ENCODE measurements at regions not wholly inside any gene's neighbourhood (a gene's known extent, or its start where the extent isn't known, plus 50 kb on each side); places are given as distances from the start of the nearest gene placed in this dataset.

GRCh38 chr6:82030761-82031503 is 216.6 kb downstream of the IBTK start:
- POLR2A ChIA-PET: no interaction called here
- DNase-seq: no peak
- no peak overlapping the region for H3K27ac Mint-ChIP-seq
- no peak overlapping the region for H3K4me3 Mint-ChIP-seq
- ATAC-seq: no peak
- H3K27me3 Mint-ChIP-seq (ENCODE audit: low read depth): no peaks in the 10 kb centered on the region
- H3K36me3 Mint-ChIP-seq (ENCODE audit: low read depth): no peaks in the 10 kb centered on the region
- H3K9me3 Mint-ChIP-seq (ENCODE audit: insufficient read depth): no peaks in the 10 kb centered on the region
- CTCF ChIA-PET: no interaction called here
- H3K4me1 Mint-ChIP-seq (ENCODE audit: low read depth): no peaks in the 10 kb centered on the region

GRCh38 chr6:82030301-82030700 is 217.2 kb downstream of the IBTK start:
- ATAC-seq (no peak), DNase-seq (no peak)
- H3K9me3 Mint-ChIP-seq (ENCODE audit: insufficient read depth): no peaks in the 10 kb centered on the region
- no peak overlapping the region for H3K27ac Mint-ChIP-seq
- H3K36me3 Mint-ChIP-seq (ENCODE audit: low read depth): no peaks in the 10 kb centered on the region
- H3K4me3 Mint-ChIP-seq: no peak overlapping the region
- no peaks in the 10 kb centered on the region for H3K27me3 Mint-ChIP-seq (ENCODE audit: low read depth)
- no peaks in the 10 kb centered on the region for H3K4me1 Mint-ChIP-seq (ENCODE audit: low read depth)
- ChIA-PET POLR2A (no interaction called here), CTCF (no interaction called here)

DNA sequence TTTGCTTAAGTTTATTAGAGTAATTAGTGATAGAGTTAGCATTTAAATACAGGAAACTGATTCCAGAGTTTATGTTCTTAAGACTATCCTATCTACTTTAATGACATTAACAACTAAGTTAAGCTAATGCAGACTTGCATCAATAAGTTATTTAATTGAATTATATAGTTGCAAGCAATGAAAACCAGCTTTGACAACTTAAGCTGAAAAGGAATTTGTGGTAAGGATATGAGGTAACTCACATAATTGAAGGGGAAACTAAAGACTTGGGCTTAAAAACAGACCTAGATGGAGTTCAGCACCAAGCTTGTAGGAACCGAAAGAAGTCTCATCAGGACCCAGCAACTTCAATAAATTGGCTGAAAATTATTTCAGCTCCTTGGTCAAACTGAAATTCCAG is 222.3 kb downstream of the IBTK start:
- no peaks in the 10 kb centered on the region for H3K9me3 Mint-ChIP-seq (ENCODE audit: insufficient read depth)
- no peak for DNase-seq
- POLR2A ChIA-PET: no interaction called here
- no peaks in the 10 kb centered on the region for H3K4me1 Mint-ChIP-seq (ENCODE audit: low read depth)
- no peaks in the 10 kb centered on the region for H3K27me3 Mint-ChIP-seq (ENCODE audit: low read depth)
- no peak overlapping the region for H3K4me3 Mint-ChIP-seq
- no peak for ATAC-seq
- H3K36me3 Mint-ChIP-seq (ENCODE audit: low read depth): no peaks in the 10 kb centered on the region
- H3K27ac Mint-ChIP-seq: no peak overlapping the region
- CTCF ChIA-PET: no interaction called here

GRCh38 chr6:82022614-82023129 is 224.9 kb downstream of the IBTK start:
- POLR2A ChIA-PET: no interaction called here
- ATAC-seq (no peak), DNase-seq (no peak)
- no peak overlapping the region for H3K4me3 Mint-ChIP-seq
- no peaks in the 10 kb centered on the region for H3K36me3 Mint-ChIP-seq (ENCODE audit: low read depth)
- H3K27me3 Mint-ChIP-seq (ENCODE audit: low read depth): no peaks in the 10 kb centered on the region
- no peaks in the 10 kb centered on the region for H3K9me3 Mint-ChIP-seq (ENCODE audit: insufficient read depth)
- CTCF ChIA-PET: no interaction called here
- no peak overlapping the region for H3K27ac Mint-ChIP-seq
- H3K4me1 Mint-ChIP-seq (ENCODE audit: low read depth): no peaks in the 10 kb centered on the region

DNA sequence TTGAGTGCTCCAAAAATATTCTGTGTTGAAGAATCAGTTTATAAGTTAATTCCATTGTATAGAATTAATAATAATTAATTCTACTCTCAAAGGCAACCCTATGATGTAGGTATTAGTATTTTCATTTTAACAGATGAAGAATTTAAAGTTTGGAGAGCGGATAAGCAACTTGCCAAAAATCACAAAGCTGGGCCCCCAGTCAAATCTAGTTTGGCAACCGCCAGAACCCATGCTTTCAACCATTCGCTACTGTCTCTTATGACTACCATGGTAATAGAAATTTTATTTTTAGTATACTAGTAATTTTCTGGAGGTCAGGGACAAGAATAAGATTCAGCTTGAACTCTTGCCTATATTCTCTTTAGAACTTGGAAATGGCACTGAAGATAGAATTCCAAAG is 229.8 kb downstream of the IBTK start:
- Mint-ChIP-seq H3K4me1 (ENCODE audit: low read depth) (no peaks in the 10 kb centered on the region), H3K36me3 (ENCODE audit: low read depth) (no peaks in the 10 kb centered on the region), H3K27me3 (ENCODE audit: low read depth) (no peaks in the 10 kb centered on the region), H3K4me3 (no peak overlapping the region), H3K9me3 (ENCODE audit: insufficient read depth) (no peaks in the 10 kb centered on the region), H3K27ac (no peak overlapping the region)
- CTCF ChIA-PET: no interaction called here
- ATAC-seq: no peak
- no peak for DNase-seq
- POLR2A ChIA-PET: no interaction called here

GRCh38 chr6:82017288-82017687 is 230.3 kb downstream of the IBTK start:
- H3K4me3 Mint-ChIP-seq: no peak overlapping the region
- H3K27me3 Mint-ChIP-seq (ENCODE audit: low read depth): no peaks in the 10 kb centered on the region
- no peaks in the 10 kb centered on the region for H3K36me3 Mint-ChIP-seq (ENCODE audit: low read depth)
- DNase-seq (no peak), ATAC-seq (no peak)
- H3K27ac Mint-ChIP-seq: no peak overlapping the region
- ChIA-PET POLR2A (no interaction called here), CTCF (no interaction called here)
- no peaks in the 10 kb centered on the region for H3K9me3 Mint-ChIP-seq (ENCODE audit: insufficient read depth)
- H3K4me1 Mint-ChIP-seq (ENCODE audit: low read depth): no peaks in the 10 kb centered on the region

DNA sequence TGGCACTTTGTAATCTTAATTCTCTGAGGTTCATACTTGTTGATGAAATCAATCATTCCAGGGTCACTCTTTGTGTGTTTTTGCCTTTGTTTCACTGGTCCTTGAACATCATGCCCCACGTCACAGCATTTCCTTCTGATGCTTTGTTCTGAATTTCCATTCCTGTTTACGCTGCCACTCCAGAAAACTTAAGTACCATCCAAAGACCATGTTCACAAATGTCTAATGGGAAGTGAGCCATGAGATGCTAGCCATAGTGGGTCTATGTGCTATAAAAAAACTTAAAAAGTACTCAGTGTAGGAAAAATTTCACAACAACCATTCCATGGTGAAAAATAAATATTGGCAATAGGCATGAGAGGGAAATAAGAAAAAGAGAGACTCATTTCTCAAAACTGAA is 232.0 kb downstream of the IBTK start:
- ChIA-PET POLR2A (no interaction called here), CTCF (no interaction called here)
- DNase-seq (no peak), ATAC-seq (no peak)
- Mint-ChIP-seq H3K4me3 (no peak overlapping the region), H3K27me3 (ENCODE audit: low read depth) (no peaks in the 10 kb centered on the region), H3K4me1 (ENCODE audit: low read depth) (no peaks in the 10 kb centered on the region), H3K36me3 (ENCODE audit: low read depth) (no peaks in the 10 kb centered on the region), H3K9me3 (ENCODE audit: insufficient read depth) (no peaks in the 10 kb centered on the region), H3K27ac (no peak overlapping the region)

DNA sequence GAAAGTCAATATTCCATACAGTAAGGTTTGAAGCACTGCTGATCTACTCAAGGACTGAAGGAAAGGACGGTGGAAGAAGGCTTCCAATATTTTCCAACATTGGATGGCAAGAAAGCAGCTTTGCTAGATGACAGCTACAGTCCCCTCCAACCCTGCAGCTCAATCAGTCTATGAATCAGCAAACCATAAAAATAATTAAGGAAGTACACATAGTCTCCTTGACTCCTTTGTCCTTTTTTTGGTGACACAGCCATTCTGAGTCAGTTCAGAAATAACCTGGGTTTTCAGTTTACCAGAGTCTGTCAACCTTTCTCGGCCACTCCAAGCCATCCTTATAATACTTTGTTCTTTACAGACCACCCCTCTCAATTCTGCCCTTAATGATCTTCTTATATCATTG is 232.5 kb downstream of the IBTK start:
- no peak overlapping the region for H3K27ac Mint-ChIP-seq
- no peak overlapping the region for H3K4me3 Mint-ChIP-seq
- ChIA-PET CTCF (no interaction called here), POLR2A (no interaction called here)
- H3K36me3 Mint-ChIP-seq (ENCODE audit: low read depth): no peaks in the 10 kb centered on the region
- H3K4me1 Mint-ChIP-seq (ENCODE audit: low read depth): no peaks in the 10 kb centered on the region
- ATAC-seq (no peak), DNase-seq (no peak)
- no peaks in the 10 kb centered on the region for H3K27me3 Mint-ChIP-seq (ENCODE audit: low read depth)
- H3K9me3 Mint-ChIP-seq (ENCODE audit: insufficient read depth): no peaks in the 10 kb centered on the region

GRCh38 chr6:82013561-82014530 is 233.7 kb downstream of the IBTK start:
- CTCF ChIA-PET: no interaction called here
- H3K4me3 Mint-ChIP-seq: no peak overlapping the region
- H3K27me3 Mint-ChIP-seq (ENCODE audit: low read depth): no peaks in the 10 kb centered on the region
- no peak overlapping the region for H3K27ac Mint-ChIP-seq
- POLR2A ChIA-PET: no interaction called here
- no peaks in the 10 kb centered on the region for H3K36me3 Mint-ChIP-seq (ENCODE audit: low read depth)
- ATAC-seq (no peak), DNase-seq (no peak)
- H3K4me1 Mint-ChIP-seq (ENCODE audit: low read depth): no peaks in the 10 kb centered on the region
- H3K9me3 Mint-ChIP-seq (ENCODE audit: insufficient read depth): no peaks in the 10 kb centered on the region

- ChIA-PET POLR2A (no interaction called here), CTCF (interaction anchor here (1.2 kb wide), 1 partner anchor 33 kb away, joined by 4 read pairs; no protein-coding TSS in a partner anchor)
- Mint-ChIP-seq H3K4me1 (ENCODE audit: low read depth) (no peaks in the 10 kb centered on the region), H3K9me3 (ENCODE audit: insufficient read depth) (no peaks in the 10 kb centered on the region), H3K36me3 (ENCODE audit: low read depth) (no peaks in the 10 kb centered on the region), H3K4me3 (no peak overlapping the region), H3K27ac (no peak overlapping the region), H3K27me3 (ENCODE audit: low read depth) (no peaks in the 10 kb centered on the region)
- DNase-seq: no peak
- no peak for ATAC-seq
Measured at GRCh38 chr6:82006027-82006738, 241.4 kb downstream of the IBTK start.

GRCh38 chr6:82000551-82000950 is 247.0 kb downstream of the IBTK start:
- Mint-ChIP-seq H3K4me3 (no peak overlapping the region), H3K27me3 (ENCODE audit: low read depth) (no peaks in the 10 kb centered on the region), H3K4me1 (ENCODE audit: low read depth) (no peaks in the 10 kb centered on the region), H3K27ac (no peak overlapping the region), H3K36me3 (ENCODE audit: low read depth) (no peaks in the 10 kb centered on the region), H3K9me3 (ENCODE audit: insufficient read depth) (no peaks in the 10 kb centered on the region)
- POLR2A ChIA-PET: no interaction called here
- CTCF ChIA-PET: no interaction called here
- ATAC-seq: no peak
- DNase-seq: no peak

- no peaks in the 10 kb centered on the region for H3K9me3 Mint-ChIP-seq (ENCODE audit: insufficient read depth)
- no peak for DNase-seq
- no peak overlapping the region for H3K4me3 Mint-ChIP-seq
- no peaks in the 10 kb centered on the region for H3K36me3 Mint-ChIP-seq (ENCODE audit: low read depth)
- H3K4me1 Mint-ChIP-seq (ENCODE audit: low read depth): no peaks in the 10 kb centered on the region
- CTCF ChIA-PET: no interaction called here
- no peak for ATAC-seq
- no peaks in the 10 kb centered on the region for H3K27me3 Mint-ChIP-seq (ENCODE audit: low read depth)
- no peak overlapping the region for H3K27ac Mint-ChIP-seq
- POLR2A ChIA-PET: no interaction called here
Measured at GRCh38 chr6:81999826-82000225, 247.3 kb upstream of the TENT5A start.
